SK-N-SH treated with all-trans-retinoic acid at 6 μM for 48 hours (cell line): ENCODE measurements at regions not wholly inside any gene's neighbourhood (a gene's known extent, or its start where the extent isn't known, plus 50 kb on each side); places are given as distances from the start of the nearest gene placed in this dataset.

Source experiments
- ATAC-seq: fragments of 200-7000 bp; cut with Tn5 transposase; 3 replicates; pipeline ENCODE4 v1.9.1; 2020; ENCODE audit warnings: mild to moderate bottlenecking, moderate library complexity
- ARNTL ChIP-seq: fragments of 450-650 bp; formaldehyde crosslinking; IDR thresholded peaks from 2 replicates; pipeline ENCODE4 v1.5.0; 2020; ENCODE audit warnings: low read depth, mild to moderate bottlenecking, moderate library complexity, borderline replicate concordance
- BACH2 ChIP-seq: fragments of 250-450 bp; sonication (Bioruptor Pico); IDR thresholded peaks from 2 replicates; pipeline ENCODE4 v1.9.0; 2021; ENCODE audit warnings: mild to moderate bottlenecking, borderline replicate concordance
- CSDC2 ChIP-seq: fragments of 250-450 bp; sonication (Bioruptor Pico); IDR thresholded peaks from 2 replicates; pipeline ENCODE4 v1.5.0; 2020; ENCODE audit warnings: mild to moderate bottlenecking, moderate library complexity
- ESRRG ChIP-seq: fragments of 250-450 bp; sonication (Bioruptor Pico); IDR thresholded peaks from 2 replicates; pipeline ENCODE4 v1.6.1; 2021; ENCODE audit warnings: mild to moderate bottlenecking
- GLIS3 ChIP-seq: fragments of 250-450 bp; sonication (Bioruptor Pico); IDR thresholded peaks from 2 replicates; pipeline ENCODE4 v1.5.0; 2020; ENCODE audit warnings: mild to moderate bottlenecking, moderate library complexity
- ISL1 ChIP-seq: fragments of 250-450 bp; sonication (Bioruptor Pico); IDR thresholded peaks from 2 replicates; pipeline ENCODE4 v2.1.2; 2022; ENCODE audit warnings: mild to moderate bottlenecking, moderate library complexity
- PPARA ChIP-seq: fragments of 250-450 bp; sonication (Bioruptor Pico); IDR thresholded peaks from 2 replicates; pipeline ENCODE4 v1.5.0; 2020; ENCODE audit warnings: mild to moderate bottlenecking, borderline replicate concordance
- RARB ChIP-seq: fragments of 250-450 bp; sonication (Bioruptor Pico); IDR thresholded peaks from 2 replicates; pipeline ENCODE4 v1.8.0; 2021; ENCODE audit warnings: mild to moderate bottlenecking, moderate library complexity
- SNAI2 ChIP-seq: fragments of 250-450 bp; sonication (Bioruptor Pico); IDR thresholded peaks from 2 replicates; pipeline ENCODE4 v1.5.0; 2020; ENCODE audit warnings: mild to moderate bottlenecking, moderate library complexity
- TOX ChIP-seq: fragments of 250-450 bp; sonication (Bioruptor Pico); IDR thresholded peaks from 2 replicates; pipeline ENCODE4 v1.8.0; 2021; ENCODE audit warnings: mild to moderate bottlenecking, moderate library complexity, borderline replicate concordance
- ZC3H10 ChIP-seq: fragments of 250-450 bp; sonication (Bioruptor Pico); IDR thresholded peaks from 2 replicates; pipeline ENCODE4 v1.5.1; 2021; ENCODE audit warnings: mild to moderate bottlenecking, moderate library complexity
- ZNF565 ChIP-seq: fragments of 450-650 bp; formaldehyde crosslinking; conservative IDR thresholded peaks from 2 replicates; pipeline ENCODE4 v1.5.0; 2020; ENCODE audit warnings: low read depth, mild to moderate bottlenecking, moderate library complexity
- ZNF8 ChIP-seq: fragments of 450-650 bp; formaldehyde crosslinking; IDR thresholded peaks from 2 replicates; pipeline ENCODE4 v1.5.0; 2020; ENCODE audit warnings: mild to moderate bottlenecking, moderate library complexity
- TF ChIP-seq, protein P1 (sequence below): fragments of 250-450 bp; sonication (Bioruptor Pico); IDR thresholded peaks from 2 replicates; pipeline ENCODE4 v1.5.1; 2020; ENCODE audit warnings: low read depth, mild to moderate bottlenecking, moderate library complexity
- TF ChIP-seq, protein P2 (sequence below): fragments of 250-450 bp; sonication (Bioruptor Pico); IDR thresholded peaks from 2 replicates; pipeline ENCODE4 v1.5.1; 2021; ENCODE audit warnings: mild to moderate bottlenecking, moderate library complexity
- TF ChIP-seq, protein P3 (sequence below): fragments of 250-450 bp; sonication (Bioruptor Pico); IDR thresholded peaks from 2 replicates; pipeline ENCODE4 v1.8.0; 2020; ENCODE audit warnings: mild to moderate bottlenecking, moderate library complexity, borderline replicate concordance

DNA sequence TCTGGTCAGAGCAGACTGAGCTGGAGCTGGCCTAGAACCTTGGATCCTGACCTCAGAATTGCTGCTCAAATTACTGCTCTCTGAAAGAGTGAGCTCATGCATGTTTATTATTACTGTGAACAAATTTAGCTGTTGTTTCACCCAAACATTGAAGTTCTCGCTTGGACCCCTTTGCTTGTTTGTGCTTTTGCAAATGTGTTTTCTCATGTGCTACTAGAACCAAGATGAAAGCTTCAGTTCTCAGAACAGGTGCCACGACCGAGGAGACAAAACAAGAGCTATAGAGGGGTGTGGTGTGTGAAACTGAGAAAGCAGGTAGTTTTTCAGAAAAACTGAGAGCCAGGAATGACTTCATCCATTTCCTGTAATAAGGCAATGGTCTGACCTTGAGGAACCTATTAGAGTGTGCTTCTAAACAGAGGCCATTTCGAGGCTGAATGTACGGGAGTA lies 50.0 kb upstream of the ESR1 start:
- no peak for TF ChIP-seq PPARA (CRISPR knock-in tag)
- TF ChIP-seq RARB (CRISPR knock-in tag), result no peak
- no peak for TF ChIP-seq TOX (CRISPR knock-in tag)
- TF ChIP-seq GLIS3 (CRISPR knock-in tag), result no peak
- TF ChIP-seq, protein P1, sequence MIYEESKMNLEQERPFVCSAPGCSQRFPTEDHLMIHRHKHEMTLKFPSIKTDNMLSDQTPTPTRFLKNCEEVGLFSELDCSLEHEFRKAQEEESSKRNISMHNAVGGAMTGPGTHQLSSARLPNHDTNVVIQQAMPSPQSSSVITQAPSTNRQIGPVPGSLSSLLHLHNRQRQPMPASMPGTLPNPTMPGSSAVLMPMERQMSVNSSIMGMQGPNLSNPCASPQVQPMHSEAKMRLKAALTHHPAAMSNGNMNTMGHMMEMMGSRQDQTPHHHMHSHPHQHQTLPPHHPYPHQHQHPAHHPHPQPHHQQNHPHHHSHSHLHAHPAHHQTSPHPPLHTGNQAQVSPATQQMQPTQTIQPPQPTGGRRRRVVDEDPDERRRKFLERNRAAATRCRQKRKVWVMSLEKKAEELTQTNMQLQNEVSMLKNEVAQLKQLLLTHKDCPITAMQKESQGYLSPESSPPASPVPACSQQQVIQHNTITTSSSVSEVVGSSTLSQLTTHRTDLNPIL (CRISPR knock-in tag), result no peak
- TF ChIP-seq CSDC2 (CRISPR knock-in tag), result no peak
- no peak for TF ChIP-seq ISL1 (CRISPR knock-in tag)
- TF ChIP-seq SNAI2 (CRISPR knock-in tag), result no peak
- no peak for TF ChIP-seq ZNF565
- TF ChIP-seq ZC3H10 (CRISPR knock-in tag), result no peak
- no peak for TF ChIP-seq ESRRG (CRISPR knock-in tag)
- no peak for TF ChIP-seq ZNF8 (CRISPR knock-in tag)
- no peak for TF ChIP-seq BACH2
- TF ChIP-seq ARNTL (CRISPR knock-in tag), result no peak
- TF ChIP-seq, protein P2, sequence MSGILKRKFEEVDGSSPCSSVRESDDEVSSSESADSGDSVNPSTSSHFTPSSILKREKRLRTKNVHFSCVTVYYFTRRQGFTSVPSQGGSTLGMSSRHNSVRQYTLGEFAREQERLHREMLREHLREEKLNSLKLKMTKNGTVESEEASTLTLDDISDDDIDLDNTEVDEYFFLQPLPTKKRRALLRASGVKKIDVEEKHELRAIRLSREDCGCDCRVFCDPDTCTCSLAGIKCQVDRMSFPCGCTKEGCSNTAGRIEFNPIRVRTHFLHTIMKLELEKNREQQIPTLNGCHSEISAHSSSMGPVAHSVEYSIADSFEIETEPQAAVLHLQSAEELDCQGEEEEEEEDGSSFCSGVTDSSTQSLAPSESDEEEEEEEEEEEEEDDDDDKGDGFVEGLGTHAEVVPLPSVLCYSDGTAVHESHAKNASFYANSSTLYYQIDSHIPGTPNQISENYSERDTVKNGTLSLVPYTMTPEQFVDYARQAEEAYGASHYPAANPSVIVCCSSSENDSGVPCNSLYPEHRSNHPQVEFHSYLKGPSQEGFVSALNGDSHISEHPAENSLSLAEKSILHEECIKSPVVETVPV (CRISPR knock-in tag), result no peak
- TF ChIP-seq, protein P3, sequence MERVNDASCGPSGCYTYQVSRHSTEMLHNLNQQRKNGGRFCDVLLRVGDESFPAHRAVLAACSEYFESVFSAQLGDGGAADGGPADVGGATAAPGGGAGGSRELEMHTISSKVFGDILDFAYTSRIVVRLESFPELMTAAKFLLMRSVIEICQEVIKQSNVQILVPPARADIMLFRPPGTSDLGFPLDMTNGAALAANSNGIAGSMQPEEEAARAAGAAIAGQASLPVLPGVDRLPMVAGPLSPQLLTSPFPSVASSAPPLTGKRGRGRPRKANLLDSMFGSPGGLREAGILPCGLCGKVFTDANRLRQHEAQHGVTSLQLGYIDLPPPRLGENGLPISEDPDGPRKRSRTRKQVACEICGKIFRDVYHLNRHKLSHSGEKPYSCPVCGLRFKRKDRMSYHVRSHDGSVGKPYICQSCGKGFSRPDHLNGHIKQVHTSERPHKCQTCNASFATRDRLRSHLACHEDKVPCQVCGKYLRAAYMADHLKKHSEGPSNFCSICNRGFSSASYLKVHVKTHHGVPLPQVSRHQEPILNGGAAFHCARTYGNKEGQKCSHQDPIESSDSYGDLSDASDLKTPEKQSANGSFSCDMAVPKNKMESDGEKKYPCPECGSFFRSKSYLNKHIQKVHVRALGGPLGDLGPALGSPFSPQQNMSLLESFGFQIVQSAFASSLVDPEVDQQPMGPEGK (CRISPR knock-in tag), result no peak
- ATAC-seq, result no peak
